Kidney tubule cell (primary cell): ENCODE measurements at regions not wholly inside any gene's neighbourhood (a gene's known extent, or its start where the extent isn't known, plus 50 kb on each side); places are given as distances from the start of the nearest gene placed in this dataset.

ENCODE experiments used
- DNase-seq: peaks from one replicate; pipeline ENCODE4 v3.0.0-alpha.2; 2018; ENCODE audit warnings: low spot score

DNA sequence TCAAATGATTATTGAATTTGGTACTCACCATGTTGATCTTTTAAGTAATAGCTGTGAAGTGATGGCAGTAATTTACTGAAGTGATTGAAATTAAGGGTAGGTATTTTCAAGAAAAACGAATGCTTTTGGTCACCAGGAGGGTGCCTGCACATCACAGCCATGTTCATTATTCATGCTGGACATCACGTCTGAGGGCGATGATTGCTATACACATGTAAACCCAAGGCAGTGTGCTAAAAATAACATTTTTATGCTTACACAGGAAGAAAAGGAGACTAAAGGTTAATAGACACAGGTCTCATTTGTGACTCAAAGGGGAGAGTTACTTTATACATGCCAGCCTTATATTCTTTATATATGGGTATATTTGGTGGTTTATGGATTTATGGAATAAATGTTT lies 1146.0 kb downstream of the NLGN4X start:
- DNase-seq, result no peak

DNA sequence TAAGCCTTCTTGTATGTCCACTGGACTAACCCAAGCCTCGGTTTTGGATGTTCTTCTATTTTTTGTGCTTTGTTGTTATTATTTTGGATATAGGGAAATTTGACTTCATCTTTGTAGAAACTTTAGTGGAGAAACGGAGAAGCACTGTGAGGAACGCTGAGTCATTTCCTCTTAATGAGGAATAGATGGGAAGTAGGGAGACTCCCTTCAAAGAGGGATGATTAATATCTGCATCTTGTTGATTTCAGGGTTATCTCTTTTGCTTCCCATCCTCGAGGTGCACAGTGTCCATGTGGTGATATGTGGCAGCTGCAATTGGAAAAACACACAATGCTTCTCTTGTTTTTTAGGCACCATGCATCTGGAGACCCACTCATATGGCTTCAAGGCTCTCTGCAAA lies 1147.9 kb downstream of the NLGN4X start:
- DNase-seq, result no peak

DNA sequence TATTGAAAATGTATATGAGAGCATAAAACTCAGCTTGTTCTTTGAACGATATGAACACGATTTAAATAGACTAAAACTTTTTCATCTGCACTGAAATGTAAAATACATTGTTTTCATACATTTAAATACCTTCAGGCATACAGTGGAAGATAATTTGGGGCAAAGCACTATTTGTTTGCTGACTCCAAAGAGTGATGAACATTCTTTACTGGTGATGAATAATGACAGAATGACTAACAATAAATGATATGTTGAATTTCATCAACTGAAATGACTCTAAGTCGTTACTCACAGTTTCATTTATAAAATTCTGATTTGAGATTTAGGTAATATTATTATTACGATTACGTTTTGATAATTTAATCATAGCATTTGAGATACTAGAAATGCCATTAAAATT lies 1160.1 kb downstream of the NLGN4X start:
- DNase-seq, result no peak

DNA sequence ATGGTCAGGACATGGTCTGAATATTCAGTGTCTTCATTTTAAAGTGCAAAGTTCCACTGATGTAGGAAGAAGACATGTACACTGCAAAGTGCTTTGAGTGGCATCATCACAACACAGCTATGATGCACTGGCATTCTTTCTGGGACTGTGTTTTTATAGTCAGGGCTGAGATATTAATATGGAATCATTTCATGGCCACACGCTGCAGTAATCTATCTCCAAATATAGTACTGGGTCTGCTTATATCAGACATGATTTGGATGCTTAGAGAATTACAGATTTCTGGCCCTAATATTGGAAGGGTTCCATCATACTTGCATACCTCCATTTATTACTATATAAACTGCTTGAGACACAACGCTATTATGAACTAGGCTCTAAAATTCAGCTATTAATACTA lies 1170.9 kb downstream of the NLGN4X start:
- DNase-seq, result no peak

DNA sequence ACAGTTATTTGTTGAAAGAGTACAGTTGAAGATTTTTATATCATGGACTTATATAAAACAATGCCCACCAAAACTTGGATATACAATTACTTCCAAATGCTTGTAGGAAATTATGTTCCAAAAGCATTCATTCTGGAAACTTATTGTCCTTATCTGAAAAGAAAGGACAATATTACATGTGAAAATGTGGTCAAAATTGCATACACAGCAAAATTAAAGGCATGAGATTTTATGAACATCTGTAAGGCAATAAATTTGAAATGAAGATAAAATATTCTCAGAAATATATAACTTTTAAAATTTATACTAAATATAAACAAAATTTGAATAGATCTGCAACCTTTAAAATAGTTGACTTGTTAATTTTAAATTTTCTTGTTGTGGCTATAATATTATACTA lies 1173.8 kb downstream of the NLGN4X start:
- no peak for DNase-seq

DNA sequence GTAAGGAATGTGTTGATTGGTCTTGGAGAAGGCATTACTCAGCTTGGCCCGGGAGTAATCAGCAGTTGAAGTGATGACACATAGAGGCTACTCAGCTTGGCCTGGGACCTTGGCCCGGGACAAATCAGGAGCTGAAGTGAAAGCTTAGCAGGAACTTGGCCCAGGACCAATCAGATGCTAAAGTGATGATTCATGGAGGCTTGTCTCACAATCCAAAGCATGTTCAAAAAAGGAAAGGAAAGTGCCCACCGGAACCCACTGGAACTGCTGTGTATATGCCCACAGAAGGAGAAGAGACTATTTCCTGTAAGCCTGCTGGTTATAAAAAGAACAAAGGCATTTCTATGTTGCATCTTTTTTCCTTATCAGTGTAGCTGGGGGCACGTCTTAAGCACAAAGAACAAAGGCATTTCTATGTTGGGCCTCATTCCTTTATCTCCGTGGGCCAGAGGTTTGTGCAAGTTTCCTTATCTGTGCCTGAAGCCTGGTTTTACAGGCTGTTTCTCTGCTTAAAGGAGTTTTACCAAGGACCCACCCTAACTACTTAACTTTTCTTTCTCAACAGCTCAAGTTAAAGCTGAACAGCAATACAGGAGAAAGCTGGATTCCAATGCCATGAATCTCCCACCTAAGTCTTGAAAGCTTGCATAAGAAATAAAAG lies 1176.7 kb downstream of the NLGN4X start:
- peak; percentile 97 for DNase-seq

DNA sequence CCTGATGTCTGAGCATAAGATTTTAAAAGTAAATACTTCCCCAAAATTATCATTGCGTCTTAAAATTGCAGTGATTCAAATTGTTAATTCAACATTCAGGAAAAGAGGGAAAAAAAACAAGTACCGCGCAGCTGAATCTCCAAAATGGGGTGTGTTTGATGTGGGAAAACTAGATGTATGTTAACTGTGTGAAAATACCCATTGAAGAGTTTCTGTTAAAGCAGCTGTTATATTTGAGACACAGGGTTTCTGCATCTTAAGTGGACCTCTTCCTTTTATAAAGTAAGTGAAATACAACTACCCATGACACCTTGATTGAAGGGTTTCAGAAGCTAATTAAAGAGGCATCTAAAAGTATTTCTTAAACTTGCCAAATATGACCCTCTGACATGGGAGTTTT lies 1186.1 kb downstream of the NLGN4X start:
- no peak for DNase-seq

DNA sequence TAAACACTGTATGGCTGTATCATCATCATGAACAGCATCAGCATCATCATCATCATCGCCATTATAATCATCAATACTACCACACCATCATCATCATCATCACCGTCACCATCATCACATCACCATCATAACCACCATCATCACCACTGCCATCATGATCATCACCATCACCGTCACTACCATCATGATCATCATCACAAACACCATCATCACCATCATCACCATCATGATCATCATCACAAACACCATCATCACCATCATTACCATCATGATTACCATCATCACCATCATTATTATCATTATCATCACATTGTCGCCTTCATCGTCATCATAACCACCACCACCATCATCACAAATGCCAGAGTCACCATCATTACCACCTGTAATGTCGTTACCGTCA lies 1196.9 kb downstream of the NLGN4X start:
- DNase-seq, result no peak

DNA sequence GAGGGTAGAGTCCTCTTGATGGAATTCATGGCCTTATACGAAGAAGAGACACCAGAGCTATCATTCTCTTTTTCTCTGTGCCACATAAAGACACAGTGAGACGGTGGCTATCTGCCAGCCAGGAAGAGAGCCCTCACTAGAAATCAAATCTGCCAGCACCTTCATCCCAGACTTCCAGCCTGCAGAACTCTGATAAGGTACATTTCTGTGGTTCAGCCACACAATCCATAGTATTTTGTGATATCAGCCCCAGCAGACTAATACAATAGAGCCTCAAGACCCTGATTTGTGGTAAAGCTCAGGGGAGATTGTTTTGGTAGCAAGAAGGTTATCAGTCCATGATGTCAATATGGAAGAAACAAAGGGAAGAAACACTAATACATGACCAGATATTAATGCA lies 1213.2 kb downstream of the NLGN4X start:
- DNase-seq, result no peak

DNA sequence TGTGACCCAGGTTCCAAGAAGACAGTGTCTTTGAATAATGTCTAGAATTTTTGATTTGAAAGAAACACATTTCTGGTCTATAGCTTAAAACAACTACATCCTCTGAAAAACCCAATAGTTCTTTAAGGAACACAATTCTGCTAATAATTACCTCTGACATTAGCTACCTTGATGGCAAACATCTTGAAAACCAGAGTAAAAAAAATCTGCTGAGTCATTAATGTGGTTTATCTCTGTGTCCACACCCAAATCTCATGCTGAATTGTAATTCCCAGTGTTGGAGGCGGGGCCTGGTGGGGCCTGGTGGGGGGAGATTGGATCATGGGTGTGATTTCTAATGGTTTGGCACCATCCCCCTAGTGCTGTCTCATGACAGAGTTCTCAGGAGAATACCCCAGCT lies 1233.8 kb downstream of the NLGN4X start:
- no peak for DNase-seq

DNA sequence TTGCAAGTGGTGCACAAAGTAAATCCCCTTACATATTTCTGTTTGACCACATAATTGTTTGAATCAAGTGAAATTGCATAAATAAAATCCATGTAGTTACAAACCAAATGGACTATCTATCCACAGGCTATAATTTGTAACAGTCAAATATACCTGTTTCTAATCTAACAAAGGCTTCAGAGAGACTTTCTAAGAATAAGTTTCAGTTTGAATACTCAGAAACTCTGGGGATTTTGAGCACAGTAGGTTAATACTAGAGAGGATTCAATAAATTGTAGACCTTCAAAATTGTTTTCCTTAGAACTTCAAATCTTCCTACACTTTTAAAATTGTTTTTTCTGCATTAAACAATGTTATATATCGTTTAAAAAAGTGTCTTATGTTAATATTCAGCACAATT lies 1250.1 kb downstream of the NLGN4X start:
- no peak for DNase-seq

DNA sequence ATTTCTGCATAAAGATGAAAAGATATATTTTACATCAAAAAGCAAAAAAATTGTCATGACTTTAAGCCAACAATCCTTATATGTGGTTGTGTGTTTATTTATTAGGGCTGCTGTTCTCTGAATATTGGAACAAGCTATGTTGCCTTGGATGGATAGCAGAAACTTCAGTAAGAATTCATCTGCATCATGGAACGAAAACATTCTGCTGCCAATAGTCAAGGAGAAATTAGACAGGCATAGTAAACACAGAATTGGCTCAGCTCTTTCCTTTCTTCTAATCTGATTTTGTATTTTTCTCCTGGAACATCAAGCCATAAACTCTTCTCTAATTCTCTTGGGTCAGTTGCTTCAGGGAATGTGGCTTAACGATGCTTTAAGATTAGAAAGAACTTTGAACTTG lies 1257.0 kb downstream of the NLGN4X start:
- DNase-seq, result no peak

DNA sequence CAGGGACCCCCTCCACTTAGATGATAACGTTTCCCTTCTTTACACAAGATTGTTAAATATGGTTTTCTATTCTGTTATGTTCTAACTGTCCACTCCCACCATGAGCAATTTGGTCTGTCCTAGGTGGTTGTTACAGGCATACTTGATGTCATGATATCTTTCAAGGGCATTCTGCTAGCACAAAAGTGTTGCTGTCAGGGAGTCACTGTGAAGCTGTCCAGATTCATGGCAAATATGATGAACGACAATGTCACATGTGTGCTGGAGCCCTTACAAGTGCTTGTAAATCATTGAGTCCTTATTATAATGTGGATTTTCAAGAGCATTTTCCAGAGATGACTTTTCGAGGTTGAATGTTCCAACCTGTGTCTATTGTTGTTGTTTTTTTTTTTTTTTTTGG lies 1250.7 kb upstream of the PRKX start:
- DNase-seq, result no peak

DNA sequence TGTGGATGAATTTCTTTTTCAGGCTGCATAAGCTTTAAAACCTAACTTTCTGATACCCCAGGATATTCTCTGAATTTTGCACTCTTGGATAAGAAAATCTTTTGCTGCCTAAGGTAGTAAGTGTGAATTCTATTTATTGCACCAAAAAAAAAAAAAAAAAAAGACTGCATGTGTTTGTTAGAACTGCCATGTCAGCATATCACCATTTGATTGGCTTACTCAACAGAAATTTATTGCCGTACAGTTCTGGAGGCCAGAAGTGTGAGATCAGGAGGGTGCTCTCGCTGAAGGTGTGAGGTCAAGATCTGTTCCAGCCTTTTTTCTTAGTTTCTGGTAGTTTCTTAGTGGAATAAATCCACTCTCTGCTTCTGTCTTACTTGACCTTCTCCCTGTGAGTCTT lies 1250.0 kb upstream of the PRKX start:
- no peak for DNase-seq

DNA sequence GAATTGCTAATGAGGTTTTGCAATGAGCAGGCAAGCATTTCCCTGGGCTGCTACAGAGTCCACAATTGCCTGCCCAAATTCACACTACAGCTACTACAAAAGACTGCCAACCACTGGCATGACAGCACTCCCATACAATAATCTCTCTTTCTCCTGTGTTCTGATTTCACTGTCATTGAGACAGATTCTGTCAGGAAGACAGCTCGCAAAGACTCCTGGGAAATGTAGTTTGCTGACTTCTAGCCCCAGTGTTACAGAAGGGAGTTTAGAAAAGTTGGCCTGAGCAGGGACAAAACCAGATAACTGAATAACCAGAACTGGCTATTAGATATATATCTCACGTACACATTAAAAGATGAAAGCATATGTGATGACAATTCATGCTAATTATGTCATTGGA lies 1231.3 kb upstream of the PRKX start:
- DNase-seq, result no peak

DNA sequence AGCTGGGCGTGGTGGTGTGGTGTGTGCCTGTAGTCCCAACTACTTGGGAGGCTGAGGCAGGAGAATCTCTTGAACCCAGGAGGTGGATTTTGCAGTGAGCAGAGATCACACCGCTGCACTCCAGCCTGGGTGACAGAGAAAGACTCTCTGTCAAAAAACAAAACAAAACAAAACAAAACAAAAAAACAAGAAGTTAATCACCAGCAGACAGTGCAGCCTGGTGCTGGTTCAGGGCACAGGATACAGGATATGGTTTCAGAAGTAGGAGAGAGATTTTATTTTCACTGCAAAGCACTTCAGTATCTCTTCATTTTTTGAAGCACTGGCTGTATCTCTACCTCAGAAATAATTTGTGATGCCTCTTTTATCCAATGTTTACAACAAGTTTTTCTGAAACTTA lies 1222.9 kb upstream of the PRKX start:
- no peak for DNase-seq

DNA sequence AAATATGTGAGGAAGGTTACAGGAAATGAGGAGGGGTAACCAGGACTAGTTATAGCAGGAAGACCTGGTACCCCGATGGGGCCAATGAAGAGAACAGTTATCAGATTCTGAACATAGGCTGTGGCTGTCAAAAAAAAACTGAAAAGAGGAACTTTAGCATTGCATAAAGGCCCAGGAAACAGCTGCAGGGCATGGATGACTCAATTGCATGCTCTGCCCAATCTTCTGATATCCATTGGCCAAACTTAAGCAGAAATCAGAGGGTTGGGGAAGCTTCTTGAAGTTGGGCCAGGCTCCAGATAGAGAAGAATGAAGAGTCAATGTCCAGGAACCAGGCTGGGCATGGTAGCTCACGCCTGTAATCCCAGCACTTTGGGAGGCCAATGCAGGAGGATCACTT lies 1222.4 kb upstream of the PRKX start:
- no peak for DNase-seq

DNA sequence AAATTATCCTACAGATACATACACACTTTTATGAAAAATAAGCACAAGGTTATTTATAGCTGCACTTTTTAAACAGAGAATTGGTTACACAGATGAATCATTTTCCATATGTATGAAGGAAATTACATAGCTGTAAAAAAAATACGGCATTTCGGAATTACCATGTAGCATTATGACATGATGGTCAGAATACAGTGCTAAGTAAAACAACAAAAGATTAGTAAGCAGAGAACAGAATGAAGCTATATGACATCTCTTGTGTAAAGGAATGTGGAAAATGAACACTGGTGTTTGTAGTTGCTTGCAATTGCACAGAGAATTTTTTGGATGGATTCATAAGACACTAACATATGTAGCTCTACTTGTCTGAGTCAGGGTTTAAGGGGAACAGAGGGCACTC lies 1222.0 kb upstream of the PRKX start:
- no peak for DNase-seq

DNA sequence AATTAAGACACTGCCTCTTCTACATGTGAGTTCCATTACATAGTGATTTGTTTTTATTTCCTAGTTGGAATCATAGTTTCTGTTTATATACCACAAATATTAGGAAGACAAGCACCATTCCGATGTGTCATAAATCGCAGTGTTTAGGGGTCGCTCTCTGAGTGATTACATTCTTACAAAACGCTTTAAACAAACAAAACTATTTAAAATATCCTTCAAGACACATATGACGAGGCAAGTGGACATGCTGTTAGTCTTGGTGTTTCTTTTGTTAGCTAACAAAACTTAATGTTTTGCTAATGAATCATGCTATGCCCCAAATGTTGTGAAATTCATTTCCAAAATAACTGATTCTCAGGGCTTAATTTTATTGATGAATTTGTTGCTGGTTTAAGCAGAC lies 1219.3 kb upstream of the PRKX start:
- peak; percentile 1 for DNase-seq

DNA sequence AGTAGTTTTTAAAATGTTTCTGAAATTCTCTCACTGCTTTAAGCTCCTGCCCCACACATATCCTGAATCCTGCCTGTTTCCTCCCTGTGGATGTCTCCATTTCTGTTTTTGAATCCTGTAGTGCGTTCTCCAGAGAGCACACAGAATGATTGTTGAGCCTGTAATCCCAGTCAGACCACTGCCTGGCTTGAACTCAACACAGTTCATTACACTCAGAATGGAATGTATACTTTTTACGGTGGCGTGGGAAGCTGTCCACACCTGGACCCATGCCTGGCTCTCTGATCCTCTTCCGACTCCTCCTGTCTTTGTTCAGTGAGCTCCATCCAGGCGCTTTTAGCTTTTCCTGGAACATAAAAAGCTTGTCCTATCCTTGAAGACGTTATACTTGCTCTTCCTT lies 1217.0 kb upstream of the PRKX start:
- no peak for DNase-seq

DNA sequence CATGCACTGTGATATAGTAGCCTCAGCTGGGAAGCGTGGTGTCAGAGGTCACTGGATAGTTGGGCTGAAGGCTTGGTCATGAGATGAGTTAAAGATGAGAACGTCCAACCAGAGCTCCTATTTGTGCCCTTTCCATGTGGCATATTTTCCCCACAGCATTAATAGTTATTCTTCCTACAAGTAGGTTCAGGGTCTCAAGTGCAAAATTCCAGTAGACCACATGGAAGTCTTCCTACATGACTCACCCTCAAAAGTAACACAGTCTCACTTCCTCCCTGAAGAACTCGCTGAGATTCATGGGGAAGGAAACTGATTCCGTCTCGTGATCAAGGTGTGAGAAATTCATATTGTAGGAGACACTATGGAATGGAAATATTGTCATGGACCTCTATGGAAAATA lies 1212.5 kb upstream of the PRKX start:
- no peak for DNase-seq

DNA sequence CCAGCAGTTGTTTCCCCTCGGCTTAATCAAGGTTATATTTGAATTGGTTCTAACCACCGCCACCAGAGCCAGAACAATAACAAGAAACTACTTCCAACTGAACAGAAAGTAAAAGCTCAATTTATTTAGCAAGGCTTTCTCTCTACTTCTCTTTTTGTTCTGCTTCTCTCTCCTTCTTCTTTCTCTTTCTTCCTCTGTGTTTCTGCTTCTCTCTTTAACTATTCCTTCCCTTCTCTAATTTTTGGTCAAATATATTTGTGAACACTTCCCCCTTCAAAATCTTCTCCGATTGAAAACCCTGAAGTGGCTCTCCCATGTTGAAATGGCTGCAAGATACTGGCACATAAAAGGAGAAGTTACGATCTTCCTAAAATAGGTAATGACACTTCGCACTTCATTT lies 1195.9 kb upstream of the PRKX start:
- DNase-seq, result no peak

DNA sequence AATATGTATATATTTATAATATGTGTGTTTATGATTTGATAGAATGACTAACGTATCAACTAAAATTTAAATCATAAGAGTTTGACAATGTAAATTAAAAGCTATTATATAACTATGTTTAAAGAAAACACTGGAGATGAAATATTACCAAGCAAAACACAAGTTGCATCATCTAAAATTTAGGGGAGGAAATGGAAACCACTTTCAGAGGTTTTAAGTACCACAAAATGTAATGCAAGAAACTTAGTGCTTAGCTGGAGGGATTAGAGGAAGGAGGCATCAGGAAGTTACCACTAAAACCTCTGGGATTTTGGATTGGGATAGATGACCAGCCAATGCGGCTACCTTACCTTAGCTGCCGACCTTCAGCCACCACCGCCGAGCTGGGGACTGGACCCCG lies 1192.1 kb upstream of the PRKX start:
- no peak for DNase-seq

DNA sequence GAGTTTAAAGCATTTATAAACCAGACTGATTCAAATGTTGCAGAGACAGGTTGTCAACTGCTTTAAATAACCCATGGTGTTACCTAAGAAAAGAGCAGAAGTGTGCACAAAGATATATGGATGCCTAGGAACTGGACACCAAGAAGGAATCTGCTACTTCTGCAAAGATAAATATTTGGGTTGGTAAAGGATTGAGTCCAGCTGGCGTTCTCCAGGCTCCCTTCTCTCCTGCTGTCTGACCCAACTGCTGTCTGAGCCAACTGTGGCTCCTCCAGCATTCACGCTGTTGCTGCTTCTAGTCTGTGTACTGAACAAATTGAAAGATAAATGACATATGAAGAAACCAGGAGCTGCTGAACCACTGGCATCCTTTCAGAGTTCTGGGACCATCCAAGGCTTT lies 1167.8 kb upstream of the PRKX start:
- DNase-seq, result no peak

DNA sequence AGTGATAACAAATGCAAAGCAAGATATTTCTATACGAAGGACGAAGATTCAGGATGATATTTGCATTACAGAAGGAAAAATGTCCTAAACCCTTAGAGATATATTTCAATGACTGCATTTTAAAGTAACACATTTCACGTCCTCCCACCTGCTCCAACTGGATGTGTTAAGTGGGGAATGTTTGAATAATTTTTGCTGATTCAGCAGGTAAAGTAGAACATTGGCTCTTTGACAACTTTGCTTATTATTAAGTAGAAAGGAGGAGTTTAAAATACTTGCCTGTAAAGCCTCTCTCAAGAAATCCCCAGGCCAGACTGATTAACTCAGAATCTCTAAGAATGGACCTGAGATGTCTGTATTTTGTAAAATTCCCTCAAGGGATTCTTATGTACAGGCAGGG lies 1165.2 kb upstream of the PRKX start:
- DNase-seq, result no peak
